RWPE1 (cell line): ENCODE measurements at regions not wholly inside any gene's neighbourhood (a gene's known extent, or its start where the extent isn't known, plus 50 kb on each side); places are given as distances from the start of the nearest gene placed in this dataset.

Source experiments
- CTCF ChIA-PET: fragments of 350-600 bp; sonication (Branson Sonifier 250); formaldehyde crosslinking; extraction: SDS; loops from one replicate; lab custom pipeline; 2021; lab: Yijun Ruan, JAX
- POLR2A ChIA-PET: fragments of 400-600 bp; formaldehyde crosslinking; extraction: SDS; loops from one replicate; lab custom pipeline; 2020; ENCODE audit warnings: antibody characterized with exemption; ENCODE audit not compliant: low non-redundant PET; lab: Yijun Ruan, JAX
- DNase-seq: peaks from one replicate; pipeline ENCODE4 v3.0.0; 2012; ENCODE audit warnings: low spot score
- H3K27ac ChIP-seq: fragments of 450-650 bp; 2 replicates; pipeline ENCODE4 v1.5.1; 2017
- CTCF ChIP-seq: fragments of 450-650 bp; conservative IDR thresholded peaks from 2 replicates; pipeline ENCODE4 v1.5.1; 2017; ENCODE audit warnings: low read depth, mild to moderate bottlenecking

DNA sequence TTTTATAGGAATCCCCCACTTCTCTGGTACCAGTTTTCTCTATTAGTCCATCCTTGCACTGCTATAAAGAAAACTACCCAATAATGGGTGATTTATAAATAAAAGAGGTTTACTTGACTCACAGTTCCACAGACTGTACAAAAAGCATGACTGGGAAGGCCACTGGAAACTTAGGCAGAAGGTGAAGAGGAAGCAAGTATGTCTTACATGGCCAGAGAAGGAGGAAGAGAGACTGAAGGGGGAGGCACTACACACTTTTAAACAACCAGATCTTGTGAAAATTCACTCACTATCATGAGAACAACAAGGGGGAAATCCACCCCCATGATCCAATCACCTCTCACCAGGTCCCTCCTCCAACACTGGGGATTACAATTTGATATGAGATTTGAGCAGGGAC, 68.9 kb upstream of the GNAZ start:
- DNase-seq, result no peak

GRCh38 chr22:23002612-23003180, 67.6 kb upstream of the GNAZ start:
- ChIA-PET POLR2A (no interaction called here), CTCF (interaction anchor here (0.6 kb wide), 1 partner anchor 27 kb away, joined by 3 read pairs; no protein-coding TSS in a partner anchor)
- no peak for DNase-seq
- TF ChIP-seq CTCF, result no peak
- H3K27ac ChIP-seq, result no peak overlapping the region

More for the DNA sequence above, 68.9 kb upstream of the GNAZ start:
- no peak for TF ChIP-seq CTCF
- CTCF ChIA-PET, result no interaction called here
- POLR2A ChIA-PET, result no interaction called here
- no peak overlapping the region for H3K27ac ChIP-seq

DNA sequence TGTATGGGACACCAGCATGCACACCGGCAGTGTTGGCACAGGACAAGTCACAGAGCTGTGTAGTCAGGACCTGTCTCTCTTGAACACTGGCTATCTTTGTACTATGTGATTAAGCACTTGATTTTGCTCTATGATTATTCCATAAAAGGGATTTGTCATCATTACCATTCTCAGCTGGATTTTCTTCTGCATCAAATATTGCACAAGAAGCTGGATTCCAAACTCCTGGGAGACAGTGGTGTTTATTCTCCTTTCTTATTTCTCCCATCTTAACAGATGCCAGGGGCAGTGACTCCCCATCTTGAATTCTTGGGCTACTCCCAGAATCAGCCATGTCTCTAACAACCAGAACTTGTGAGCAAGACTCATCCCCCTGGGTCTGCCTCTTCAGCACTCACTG, 62.5 kb upstream of the GNAZ start:
- CTCF ChIA-PET, result no interaction called here
- no peak for DNase-seq
- no peak overlapping the region for H3K27ac ChIP-seq
- no peak for TF ChIP-seq CTCF
- POLR2A ChIA-PET, result no interaction called here

- TF ChIP-seq CTCF, result no peak
- ChIA-PET CTCF (no interaction called here), POLR2A (no interaction called here)
- H3K27ac ChIP-seq, result no peak overlapping the region
- no peak for DNase-seq
Observed at GRCh38 chr22:23008896-23009295, 61.4 kb upstream of the GNAZ start.
